ENCODE measurements at regions not wholly inside any gene's neighbourhood (a gene's known extent, or its start where the extent isn't known, plus 50 kb on each side); places are given as distances from the start of the nearest gene placed in this dataset.

DNA sequence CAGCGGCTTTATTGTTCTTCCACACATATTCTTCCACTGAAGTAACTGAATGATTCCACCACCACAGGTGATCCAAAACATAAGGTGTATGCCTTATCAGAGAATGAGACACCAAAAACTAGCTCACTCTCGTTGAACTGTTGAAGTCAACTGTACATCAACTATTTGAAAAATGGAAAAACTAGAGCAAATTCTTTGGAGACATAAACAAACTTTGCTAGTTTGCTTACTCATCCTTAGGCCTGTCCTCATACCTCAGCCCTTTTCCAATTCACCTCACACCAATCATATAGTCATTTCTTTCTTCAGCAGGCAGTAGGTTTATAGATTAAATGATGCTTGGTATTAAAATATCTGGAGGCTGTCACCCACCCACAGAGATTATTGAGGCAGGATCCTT is 77.1 kb upstream of the RNF217 start:
- H3K36me3 ChIP-seq = no peaks in the 10 kb centered on the region
- TF ChIP-seq, protein P1, sequence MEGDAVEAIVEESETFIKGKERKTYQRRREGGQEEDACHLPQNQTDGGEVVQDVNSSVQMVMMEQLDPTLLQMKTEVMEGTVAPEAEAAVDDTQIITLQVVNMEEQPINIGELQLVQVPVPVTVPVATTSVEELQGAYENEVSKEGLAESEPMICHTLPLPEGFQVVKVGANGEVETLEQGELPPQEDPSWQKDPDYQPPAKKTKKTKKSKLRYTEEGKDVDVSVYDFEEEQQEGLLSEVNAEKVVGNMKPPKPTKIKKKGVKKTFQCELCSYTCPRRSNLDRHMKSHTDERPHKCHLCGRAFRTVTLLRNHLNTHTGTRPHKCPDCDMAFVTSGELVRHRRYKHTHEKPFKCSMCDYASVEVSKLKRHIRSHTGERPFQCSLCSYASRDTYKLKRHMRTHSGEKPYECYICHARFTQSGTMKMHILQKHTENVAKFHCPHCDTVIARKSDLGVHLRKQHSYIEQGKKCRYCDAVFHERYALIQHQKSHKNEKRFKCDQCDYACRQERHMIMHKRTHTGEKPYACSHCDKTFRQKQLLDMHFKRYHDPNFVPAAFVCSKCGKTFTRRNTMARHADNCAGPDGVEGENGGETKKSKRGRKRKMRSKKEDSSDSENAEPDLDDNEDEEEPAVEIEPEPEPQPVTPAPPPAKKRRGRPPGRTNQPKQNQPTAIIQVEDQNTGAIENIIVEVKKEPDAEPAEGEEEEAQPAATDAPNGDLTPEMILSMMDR (IDR thresholded peaks at IDR 0.05) = no peak
- H3K4me3 ChIP-seq = no peak overlapping the region
- H3K9me3 ChIP-seq = no peaks in the 10 kb centered on the region
- peaks cover 0 to 14% of the 10 kb centered on the region in 2 donors for H3K4me1 ChIP-seq
- H3K27ac ChIP-seq = no peak overlapping the region
- intact Hi-C loops (cut with DNase I) = no loop called here
- no peaks in the 10 kb centered on the region for H3K27me3 ChIP-seq
- no peak for DNase-seq (ENCODE audit: low spot score in 2 of 2)

DNA sequence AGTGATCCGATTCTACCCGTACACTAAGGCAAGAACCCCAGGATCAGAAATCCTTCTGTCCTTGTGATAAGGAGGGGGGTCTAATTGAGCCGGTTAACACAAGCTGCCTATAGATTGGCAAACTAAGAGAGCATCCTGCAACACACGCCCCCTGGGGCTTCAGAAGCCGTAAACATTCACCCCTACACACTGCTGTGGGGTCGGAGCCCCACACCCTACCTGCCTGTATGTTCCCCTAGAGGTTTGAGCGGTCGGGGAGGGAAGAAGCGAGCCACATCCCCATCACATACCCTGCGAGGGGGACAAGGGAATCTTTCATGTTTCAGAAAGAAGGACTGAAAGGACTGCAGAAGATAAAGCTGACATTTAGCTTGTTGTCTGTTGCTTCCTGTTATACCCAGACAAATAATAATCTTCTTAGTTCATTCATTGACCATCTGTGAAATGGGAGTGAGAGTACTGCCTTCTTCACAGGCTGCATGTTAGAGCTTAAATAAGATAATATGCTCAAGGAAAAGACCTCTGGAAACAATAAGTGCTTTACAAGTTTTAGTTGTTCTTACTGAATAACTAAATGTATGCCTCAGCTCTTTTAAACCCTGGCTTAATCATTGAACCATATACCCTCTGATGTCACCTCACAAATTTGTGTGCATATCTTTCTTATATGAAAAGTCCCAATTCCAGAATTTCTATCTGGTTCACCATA is 74.2 kb upstream of the RNF217 start:
- DNase-seq (ENCODE audit: low spot score in 2 of 2) = no peak
- H3K9me3 ChIP-seq = no peaks in the 10 kb centered on the region
- H3K27me3 ChIP-seq = no peaks in the 10 kb centered on the region
- peak overlapping the region in 1 of 2 donors; percentile 2 for H3K27ac ChIP-seq
- intact Hi-C loops (cut with DNase I) = no loop called here
- H3K4me3 ChIP-seq = no peak overlapping the region
- peaks cover 0 to 4% of the 10 kb centered on the region in 2 donors for H3K4me1 ChIP-seq
- TF ChIP-seq, protein P1 (IDR thresholded peaks at IDR 0.05) = no peak
- no peaks in the 10 kb centered on the region for H3K36me3 ChIP-seq

DNA sequence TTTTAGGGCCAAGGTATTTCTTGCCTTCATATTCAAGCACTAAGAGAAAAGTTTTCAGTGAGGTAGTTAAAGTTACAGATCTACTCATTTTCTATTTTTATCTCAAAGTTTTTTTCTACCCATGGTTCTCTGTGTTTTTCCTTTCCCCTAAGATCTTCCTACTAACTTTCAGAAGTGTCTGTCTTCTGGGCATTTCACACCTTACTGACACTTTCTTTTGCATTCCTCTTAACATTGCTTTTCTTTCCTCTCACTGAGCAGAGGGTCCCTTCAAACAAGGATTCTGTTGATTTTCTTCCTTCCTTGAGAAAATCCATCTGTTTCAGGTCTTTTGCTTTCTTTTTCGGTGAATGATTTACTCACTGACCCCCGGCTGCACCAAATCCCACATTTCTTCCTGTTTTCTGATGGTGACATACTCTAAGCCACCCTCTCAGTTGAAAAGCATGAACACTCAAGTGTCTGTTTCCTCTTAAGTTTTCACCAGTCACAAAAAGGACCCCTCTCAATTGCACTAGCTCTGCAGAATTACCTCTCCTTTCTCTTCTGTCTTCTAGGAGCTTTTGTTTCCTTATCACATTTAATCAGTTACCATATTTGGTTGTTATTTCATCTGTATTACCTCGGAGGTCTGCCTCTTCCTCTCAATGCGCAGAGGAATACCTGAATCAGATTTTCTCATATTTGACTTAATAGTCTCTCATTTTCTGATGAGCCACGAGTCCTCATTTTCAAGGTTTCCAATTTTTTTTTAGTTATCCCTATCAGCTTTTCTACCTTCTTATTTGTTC is 73.5 kb upstream of the RNF217 start:
- Histone ChIP-seq H3K4me3 (peak overlapping the region in 1 of 2 donors; percentile 33), H3K9me3 (no peaks in the 10 kb centered on the region), H3K27ac (peak overlapping the region; percentile 2 to 13), H3K4me1 (peaks cover 0 to 4% of the 10 kb centered on the region in 2 donors), H3K36me3 (no peaks in the 10 kb centered on the region), H3K27me3 (no peaks in the 10 kb centered on the region)
- TF ChIP-seq, protein P1 (IDR thresholded peaks at IDR 0.05) = no peak
- no peak for DNase-seq (ENCODE audit: low spot score in 2 of 2)
- intact Hi-C loops (cut with DNase I) = no loop called here

DNA sequence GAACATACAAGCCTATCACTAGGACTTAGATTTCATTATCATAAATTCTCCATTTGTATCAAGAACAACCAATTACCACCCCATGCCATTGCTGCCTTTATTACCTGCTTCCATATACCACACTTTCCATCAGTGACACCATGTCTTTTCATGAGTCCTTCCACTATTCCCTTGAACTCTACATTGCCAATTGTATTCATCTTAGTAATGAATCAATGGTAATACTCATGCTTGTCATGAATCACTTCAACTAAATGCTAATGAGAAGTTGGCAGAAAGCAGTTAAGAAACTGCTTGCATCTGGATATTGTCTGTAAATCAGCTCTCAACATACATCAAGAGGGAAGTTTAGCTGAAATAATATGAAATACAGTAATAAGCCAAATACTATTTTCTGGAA is 61.2 kb upstream of the RNF217 start:
- Histone ChIP-seq H3K9me3 (no peaks in the 10 kb centered on the region), H3K4me1 (no peaks in the 10 kb centered on the region), H3K4me3 (no peak overlapping the region), H3K36me3 (no peaks in the 10 kb centered on the region), H3K27ac (no peak overlapping the region), H3K27me3 (no peaks in the 10 kb centered on the region)
- TF ChIP-seq, protein P1 (IDR thresholded peaks at IDR 0.05) = no peak
- intact Hi-C loops (cut with DNase I) = no loop called here
- no peak for DNase-seq (ENCODE audit: low spot score in 2 of 2)

DNA sequence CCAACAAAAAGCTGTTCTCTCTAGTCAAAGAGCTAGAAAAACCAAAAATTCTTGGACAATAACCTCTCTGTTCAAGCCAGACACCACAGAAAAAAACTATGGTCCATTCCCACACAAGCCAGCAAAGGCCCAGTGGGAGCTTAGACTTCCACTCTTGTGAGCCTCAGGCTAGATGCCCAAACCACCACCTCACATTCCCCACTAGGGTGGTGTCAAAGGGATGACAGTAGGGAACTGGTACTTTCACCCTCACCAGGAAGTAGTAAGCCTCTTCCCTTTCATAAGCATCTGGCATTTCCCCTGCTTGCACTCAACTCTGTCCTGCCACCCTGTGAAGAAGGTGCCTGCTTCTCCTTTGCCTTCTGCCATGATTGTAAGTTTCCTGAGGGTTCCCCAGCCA is 58.4 kb upstream of the RNF217 start:
- no peaks in the 10 kb centered on the region for H3K27me3 ChIP-seq
- no peaks in the 10 kb centered on the region for H3K9me3 ChIP-seq
- TF ChIP-seq, protein P1 (IDR thresholded peaks at IDR 0.05) = no peak
- H3K27ac ChIP-seq = no peak overlapping the region
- intact Hi-C loops (cut with DNase I) = no loop called here
- no peaks in the 10 kb centered on the region for H3K36me3 ChIP-seq
- H3K4me1 ChIP-seq = no peaks in the 10 kb centered on the region
- no peak overlapping the region for H3K4me3 ChIP-seq
- no peak for DNase-seq (ENCODE audit: low spot score in 2 of 2)

Data from ascending aorta (tissue), 2 donors.